ENCODE measurements at regions not wholly inside any gene's neighbourhood (a gene's known extent, or its start where the extent isn't known, plus 50 kb on each side); places are given as distances from the start of the nearest gene placed in this dataset.

DNA sequence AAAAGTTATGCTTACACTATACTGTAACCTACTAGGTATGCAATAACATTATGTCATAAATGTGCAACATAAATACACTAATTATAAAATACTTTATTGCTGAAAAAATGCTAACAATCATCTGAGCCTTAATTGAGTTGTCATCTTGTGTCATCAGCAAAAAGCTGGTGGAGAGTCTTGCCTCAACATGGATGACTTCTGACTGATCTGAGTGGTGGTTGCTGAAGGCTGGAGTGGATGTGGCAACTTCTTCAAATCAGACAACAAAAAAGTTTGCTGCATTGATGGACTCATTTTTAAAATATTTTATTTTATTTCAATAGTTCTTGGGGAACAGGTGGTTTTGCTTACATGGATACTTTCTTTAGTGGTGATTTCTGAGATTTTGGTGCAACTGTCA lies 93.9 kb upstream of the AMN1 start:
- TF ChIP-seq, protein P1, sequence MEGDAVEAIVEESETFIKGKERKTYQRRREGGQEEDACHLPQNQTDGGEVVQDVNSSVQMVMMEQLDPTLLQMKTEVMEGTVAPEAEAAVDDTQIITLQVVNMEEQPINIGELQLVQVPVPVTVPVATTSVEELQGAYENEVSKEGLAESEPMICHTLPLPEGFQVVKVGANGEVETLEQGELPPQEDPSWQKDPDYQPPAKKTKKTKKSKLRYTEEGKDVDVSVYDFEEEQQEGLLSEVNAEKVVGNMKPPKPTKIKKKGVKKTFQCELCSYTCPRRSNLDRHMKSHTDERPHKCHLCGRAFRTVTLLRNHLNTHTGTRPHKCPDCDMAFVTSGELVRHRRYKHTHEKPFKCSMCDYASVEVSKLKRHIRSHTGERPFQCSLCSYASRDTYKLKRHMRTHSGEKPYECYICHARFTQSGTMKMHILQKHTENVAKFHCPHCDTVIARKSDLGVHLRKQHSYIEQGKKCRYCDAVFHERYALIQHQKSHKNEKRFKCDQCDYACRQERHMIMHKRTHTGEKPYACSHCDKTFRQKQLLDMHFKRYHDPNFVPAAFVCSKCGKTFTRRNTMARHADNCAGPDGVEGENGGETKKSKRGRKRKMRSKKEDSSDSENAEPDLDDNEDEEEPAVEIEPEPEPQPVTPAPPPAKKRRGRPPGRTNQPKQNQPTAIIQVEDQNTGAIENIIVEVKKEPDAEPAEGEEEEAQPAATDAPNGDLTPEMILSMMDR (IDR thresholded peaks at IDR 0.05 in 4 of 5, conservative IDR thresholded peaks at IDR 0.05 in 1 of 5): no peak
- no peak for TF ChIP-seq POLR2A (IDR thresholded peaks at IDR 0.05)
